ENCODE measurements at regions not wholly inside any gene's neighbourhood (a gene's known extent, or its start where the extent isn't known, plus 50 kb on each side); places are given as distances from the start of the nearest gene placed in this dataset.

- Mint-ChIP-seq H3K27ac (no peak overlapping the region), H3K4me3 (no peak overlapping the region), H3K4me1 (no peaks in the 10 kb centered on the region), H3K27me3 (peaks cover 2% of the 10 kb centered on the region), H3K36me3 (ENCODE audit: low read depth) (no peaks in the 10 kb centered on the region), H3K9me3 (no peaks in the 10 kb centered on the region)
- no peak for DNase-seq
- CTCF ChIA-PET, result interaction anchor here (1.5 to 4.2 kb wide), 2 partner anchors 93 to 97 kb away, joined by 4 to 20 read pairs; no protein-coding TSS in a partner anchor
- POLR2A ChIA-PET, result no interaction called here
Observed at GRCh38 chr12:58347188-58347587, 405.8 kb downstream of the ATP23 start.

- Mint-ChIP-seq H3K9me3 (no peaks in the 10 kb centered on the region), H3K4me1 (no peaks in the 10 kb centered on the region), H3K4me3 (no peak overlapping the region), H3K36me3 (ENCODE audit: low read depth) (no peaks in the 10 kb centered on the region), H3K27me3 (peaks cover 4% of the 10 kb centered on the region), H3K27ac (no peak overlapping the region)
- CTCF ChIA-PET, result interaction anchor here (1.5 to 4.2 kb wide), 2 partner anchors 93 to 97 kb away, joined by 4 to 20 read pairs; no protein-coding TSS in a partner anchor
- no peak for DNase-seq
- POLR2A ChIA-PET, result no interaction called here
Observed at GRCh38 chr12:58347691-58348090, 406.3 kb downstream of the ATP23 start.

GRCh38 chr12:58349161-58349560 lies 407.8 kb downstream of the ATP23 start:
- Mint-ChIP-seq H3K9me3 (no peaks in the 10 kb centered on the region), H3K4me3 (no peak overlapping the region), H3K27me3 (peaks cover 4% of the 10 kb centered on the region), H3K4me1 (no peaks in the 10 kb centered on the region), H3K27ac (no peak overlapping the region), H3K36me3 (ENCODE audit: low read depth) (no peaks in the 10 kb centered on the region)
- ChIA-PET POLR2A (no interaction called here), CTCF (interaction anchor here (4.2 kb wide), 1 partner anchor 95 kb away, joined by 20 read pairs; no protein-coding TSS in a partner anchor)
- no peak for DNase-seq

GRCh38 chr12:58356794-58357193 lies 415.4 kb downstream of the ATP23 start:
- peaks cover 9% of the 10 kb centered on the region for H3K27me3 Mint-ChIP-seq
- H3K36me3 Mint-ChIP-seq (ENCODE audit: low read depth), result no peaks in the 10 kb centered on the region
- H3K9me3 Mint-ChIP-seq, result no peaks in the 10 kb centered on the region
- ChIA-PET POLR2A (no interaction called here), CTCF (interaction anchor here (1.0 kb wide), 1 partner anchor 11 kb away, joined by 3 read pairs; no protein-coding TSS in a partner anchor)
- H3K4me3 Mint-ChIP-seq, result no peak overlapping the region
- no peak for DNase-seq
- no peak overlapping the region for H3K27ac Mint-ChIP-seq
- H3K4me1 Mint-ChIP-seq, result no peaks in the 10 kb centered on the region

- Mint-ChIP-seq H3K27ac (no peak overlapping the region), H3K27me3 (peaks cover 8% of the 10 kb centered on the region), H3K9me3 (no peaks in the 10 kb centered on the region), H3K4me1 (no peaks in the 10 kb centered on the region), H3K4me3 (no peak overlapping the region), H3K36me3 (ENCODE audit: low read depth) (no peaks in the 10 kb centered on the region)
- ChIA-PET CTCF (interaction anchor here (1.0 kb wide), 1 partner anchor 10 kb away, joined by 3 read pairs; no protein-coding TSS in a partner anchor), POLR2A (no interaction called here)
- DNase-seq, result no peak
Observed at GRCh38 chr12:58357511-58357910, 416.1 kb downstream of the ATP23 start.

GRCh38 chr12:58358369-58358768 lies 417.0 kb downstream of the ATP23 start:
- H3K4me3 Mint-ChIP-seq, result no peak overlapping the region
- H3K27ac Mint-ChIP-seq, result no peak overlapping the region
- H3K27me3 Mint-ChIP-seq, result peaks cover 8% of the 10 kb centered on the region
- no peaks in the 10 kb centered on the region for H3K4me1 Mint-ChIP-seq
- CTCF ChIA-PET, result no interaction called here
- H3K36me3 Mint-ChIP-seq (ENCODE audit: low read depth), result no peaks in the 10 kb centered on the region
- no peaks in the 10 kb centered on the region for H3K9me3 Mint-ChIP-seq
- no peak for DNase-seq
- POLR2A ChIA-PET, result no interaction called here

GRCh38 chr12:58359084-58359483 lies 417.7 kb downstream of the ATP23 start:
- no peaks in the 10 kb centered on the region for H3K4me1 Mint-ChIP-seq
- H3K36me3 Mint-ChIP-seq (ENCODE audit: low read depth), result no peaks in the 10 kb centered on the region
- ChIA-PET CTCF (no interaction called here), POLR2A (no interaction called here)
- DNase-seq, result no peak
- no peak overlapping the region for H3K4me3 Mint-ChIP-seq
- peaks cover 6% of the 10 kb centered on the region for H3K27me3 Mint-ChIP-seq
- H3K9me3 Mint-ChIP-seq, result no peaks in the 10 kb centered on the region
- H3K27ac Mint-ChIP-seq, result no peak overlapping the region

- POLR2A ChIA-PET, result no interaction called here
- Mint-ChIP-seq H3K4me1 (no peaks in the 10 kb centered on the region), H3K4me3 (no peak overlapping the region), H3K27me3 (peaks cover 6% of the 10 kb centered on the region), H3K27ac (no peak overlapping the region), H3K36me3 (ENCODE audit: low read depth) (no peaks in the 10 kb centered on the region), H3K9me3 (no peaks in the 10 kb centered on the region)
- DNase-seq, result no peak
- CTCF ChIA-PET, result no interaction called here
Observed at GRCh38 chr12:58361056-58361455, 419.7 kb downstream of the ATP23 start.

- CTCF ChIA-PET, result no interaction called here
- Mint-ChIP-seq H3K4me3 (no peak overlapping the region), H3K27ac (no peak overlapping the region), H3K4me1 (no peaks in the 10 kb centered on the region), H3K9me3 (no peaks in the 10 kb centered on the region), H3K36me3 (ENCODE audit: low read depth) (no peaks in the 10 kb centered on the region), H3K27me3 (peaks cover 1% of the 10 kb centered on the region)
- POLR2A ChIA-PET, result no interaction called here
- DNase-seq, result no peak
Observed at GRCh38 chr12:58363971-58364370, 422.6 kb downstream of the ATP23 start.

GRCh38 chr12:58364389-58365086 lies 423.2 kb downstream of the ATP23 start:
- Mint-ChIP-seq H3K4me3 (no peak overlapping the region), H3K27ac (no peak overlapping the region), H3K36me3 (ENCODE audit: low read depth) (no peaks in the 10 kb centered on the region), H3K4me1 (no peaks in the 10 kb centered on the region), H3K9me3 (no peaks in the 10 kb centered on the region), H3K27me3 (peaks cover 1% of the 10 kb centered on the region)
- no peak for DNase-seq
- ChIA-PET POLR2A (no interaction called here), CTCF (no interaction called here)

GRCh38 chr12:58365087-58365390 lies 423.7 kb downstream of the ATP23 start:
- DNase-seq, result no peak
- Mint-ChIP-seq H3K27me3 (peaks cover 1% of the 10 kb centered on the region), H3K9me3 (no peaks in the 10 kb centered on the region), H3K27ac (no peak overlapping the region), H3K36me3 (ENCODE audit: low read depth) (no peaks in the 10 kb centered on the region), H3K4me3 (no peak overlapping the region), H3K4me1 (no peaks in the 10 kb centered on the region)
- ChIA-PET CTCF (no interaction called here), POLR2A (no interaction called here)

GRCh38 chr12:58367041-58367440 lies 425.7 kb downstream of the ATP23 start:
- ChIA-PET CTCF (interaction anchor here (1.3 kb wide), 1 partner anchor 10 kb away, joined by 3 read pairs; no protein-coding TSS in a partner anchor), POLR2A (no interaction called here)
- Mint-ChIP-seq H3K4me1 (no peaks in the 10 kb centered on the region), H3K36me3 (ENCODE audit: low read depth) (no peaks in the 10 kb centered on the region), H3K27ac (no peak overlapping the region), H3K27me3 (no peaks in the 10 kb centered on the region), H3K4me3 (no peak overlapping the region), H3K9me3 (no peaks in the 10 kb centered on the region)
- DNase-seq, result no peak

- ChIA-PET POLR2A (no interaction called here), CTCF (interaction anchor here (1.3 kb wide), 1 partner anchor 11 kb away, joined by 3 read pairs; no protein-coding TSS in a partner anchor)
- Mint-ChIP-seq H3K27ac (no peak overlapping the region), H3K4me1 (no peaks in the 10 kb centered on the region), H3K4me3 (no peak overlapping the region), H3K27me3 (no peaks in the 10 kb centered on the region), H3K36me3 (ENCODE audit: low read depth) (no peaks in the 10 kb centered on the region), H3K9me3 (no peaks in the 10 kb centered on the region)
- DNase-seq, result no peak
Observed at GRCh38 chr12:58368001-58368400, 426.6 kb downstream of the ATP23 start.

- H3K9me3 Mint-ChIP-seq, result no peaks in the 10 kb centered on the region
- H3K27ac Mint-ChIP-seq, result no peak overlapping the region
- no peak for DNase-seq
- H3K36me3 Mint-ChIP-seq (ENCODE audit: low read depth), result no peaks in the 10 kb centered on the region
- ChIA-PET POLR2A (no interaction called here), CTCF (no interaction called here)
- H3K27me3 Mint-ChIP-seq, result no peaks in the 10 kb centered on the region
- no peak overlapping the region for H3K4me3 Mint-ChIP-seq
- no peaks in the 10 kb centered on the region for H3K4me1 Mint-ChIP-seq
Observed at GRCh38 chr12:58369576-58369975, 428.2 kb downstream of the ATP23 start.

Measured in activated CD4-positive, alpha-beta memory T cell treated with anti-CD3 and anti-CD28 coated beads, Interleukin-2, amount 10 ng/mL, durations not matched to agents 7 days and 5 days (primary cell).